Liver (tissue), 8 donors: ENCODE measurements at regions not wholly inside any gene's neighbourhood (a gene's known extent, or its start where the extent isn't known, plus 50 kb on each side); places are given as distances from the start of the nearest gene placed in this dataset.

ENCODE experiments used
- DNase-seq: peaks from one replicate; pipeline ENCODE4 v3.0.0-alpha.2; 2017; ENCODE audit warnings: low spot score
- H3K27ac ChIP-seq, 2 donors: one replicate each; pipeline ENCODE4 v1.7.0; 2013; ENCODE audit warnings: inconsistent platforms in 2 of 2, low read length in 2 of 2, control low read depth in 1 of 2, low read depth in 1 of 2, mild to moderate bottlenecking in 1 of 2
- H3K27me3 ChIP-seq, 4 donors: one replicate each; pipeline versions ENCODE4 v1.6.1 to v1.7.0; 2013; ENCODE audit warnings: low read length in 3 of 4, inconsistent platforms in 1 of 4, mild to moderate bottlenecking in 1 of 4, moderate library complexity in 1 of 4; ENCODE audit not compliant: control insufficient read depth in 4 of 4, insufficient read depth in 4 of 4
- H3K36me3 ChIP-seq, 4 donors: one replicate each; pipeline versions ENCODE4 v1.6.1 to v1.7.0; 2013; ENCODE audit warnings: low read length in 3 of 4, mild to moderate bottlenecking in 3 of 4, low read depth in 1 of 4, moderate library complexity in 1 of 4; ENCODE audit not compliant: control insufficient read depth in 4 of 4, insufficient read depth in 3 of 4
- H3K4me1 ChIP-seq, 4 donors: one replicate each; pipeline versions ENCODE4 v1.6.1 to v1.7.0; 2013; ENCODE audit warnings: low read length in 3 of 4, mild to moderate bottlenecking in 3 of 4, moderate library complexity in 1 of 4; ENCODE audit not compliant: control insufficient read depth in 4 of 4, insufficient read depth in 4 of 4
- H3K4me3 ChIP-seq, 3 donors: one replicate each; pipeline versions ENCODE4 v1.6.1 to v1.7.0; 2013; ENCODE audit warnings: low read length in 3 of 3, control low read depth in 1 of 3, low read depth in 1 of 3, mild to moderate bottlenecking in 1 of 3
- H3K9ac ChIP-seq, 2 donors: one replicate each; pipeline ENCODE4 v1.7.0; 2013; ENCODE audit warnings: low read length in 2 of 2, mild to moderate bottlenecking in 2 of 2, moderate library complexity in 2 of 2, control low read depth in 1 of 2, low read depth in 1 of 2
- H3K9me3 ChIP-seq, 4 donors: one replicate each; pipeline versions ENCODE4 v1.6.1 to v1.7.0; 2013; ENCODE audit warnings: low read length in 3 of 4; ENCODE audit not compliant: control insufficient read depth in 4 of 4
- ATF3 ChIP-seq: IDR thresholded peaks from 2 replicates; pipeline ENCODE4 v1.6.1; 2016; ENCODE audit warnings: antibody characterized with exemption
- CTCF ChIP-seq: fragments of 150-350 bp; IDR thresholded peaks from 2 replicates; pipeline ENCODE4 v1.5.1; 2017; ENCODE audit warnings: improper control_type of control experiment, low read depth, low read length; ENCODE audit not compliant: missing input control
- EGR1 ChIP-seq, 2 donors: IDR thresholded peaks; 2 replicates each; pipeline ENCODE4 v1.6.1; 2016 to 2018; ENCODE audit warnings: antibody characterized with exemption in 2 of 2, low read depth in 2 of 2
- FOXA2 ChIP-seq: IDR thresholded peaks from 2 replicates; pipeline ENCODE4 v1.6.1; 2016; ENCODE audit warnings: antibody characterized with exemption
- GABPA ChIP-seq, 2 donors: IDR thresholded peaks in 1 of 2; conservative IDR thresholded peaks in 1 of 2; 2 replicates each; pipeline ENCODE4 v1.6.1; 2016; ENCODE audit warnings: antibody characterized with exemption in 2 of 2, mild to moderate bottlenecking in 1 of 2, moderate library complexity in 1 of 2
- HNF4A ChIP-seq, 2 donors: conservative IDR thresholded peaks; 2 replicates each; pipeline ENCODE4 v1.6.1; 2016; ENCODE audit warnings: antibody characterized with exemption in 2 of 2, mild to moderate bottlenecking in 2 of 2
- HNF4G ChIP-seq: IDR thresholded peaks from 2 replicates; pipeline ENCODE4 v1.6.1; 2016; ENCODE audit warnings: antibody characterized with exemption
- JUND ChIP-seq, 2 donors: IDR thresholded peaks; 2 replicates each; pipeline ENCODE4 v1.6.1; 2016; ENCODE audit warnings: antibody characterized with exemption in 2 of 2
- MAX ChIP-seq: IDR thresholded peaks from 2 replicates; pipeline ENCODE4 v1.6.1; 2016; ENCODE audit warnings: antibody characterized with exemption
- NR2F2 ChIP-seq: IDR thresholded peaks from 2 replicates; pipeline ENCODE4 v1.6.1; 2016; ENCODE audit warnings: antibody characterized with exemption
- RAD21 ChIP-seq, 2 donors: IDR thresholded peaks; 2 replicates each; pipeline ENCODE4 v1.6.1; 2016; ENCODE audit warnings: antibody characterized with exemption in 2 of 2, mild to moderate bottlenecking in 2 of 2
- REST ChIP-seq: IDR thresholded peaks from 2 replicates; pipeline ENCODE4 v1.6.1; 2016; ENCODE audit warnings: antibody characterized with exemption, mild to moderate bottlenecking
- RXRA ChIP-seq, 2 donors: IDR thresholded peaks; 2 replicates each; pipeline ENCODE4 v1.6.1; 2017 to 2018; ENCODE audit warnings: antibody characterized with exemption in 2 of 2, mild to moderate bottlenecking in 1 of 2
- SP1 ChIP-seq: IDR thresholded peaks from 2 replicates; pipeline ENCODE4 v1.6.1; 2018; ENCODE audit warnings: antibody characterized with exemption, mild to moderate bottlenecking
- TAF1 ChIP-seq: conservative IDR thresholded peaks from 2 replicates; pipeline ENCODE4 v1.6.1; 2016; ENCODE audit warnings: antibody characterized with exemption, mild to moderate bottlenecking
- YY1 ChIP-seq: IDR thresholded peaks from 2 replicates; pipeline ENCODE4 v1.6.1; 2016; ENCODE audit warnings: antibody characterized with exemption, mild to moderate bottlenecking
- ZBTB33 ChIP-seq: IDR thresholded peaks from 2 replicates; pipeline ENCODE4 v1.6.1; 2016; ENCODE audit warnings: antibody characterized with exemption
- WGBS: extraction: QIAGEN DNeasy Blood & Tissue Kit; methylation state at CpG from one replicate; pipeline ENCODE4 v1.1.7; 2013; 5-methylcytosine and 5-hydroxymethylcytosine counted together
- donor health status: healthy.
- donor health status: healthy.
- donor health status: healthy.
- donor health status: healthy.
- donor health status: healthy.

- H3K9me3 ChIP-seq: no peaks in the 10 kb centered on the region
- WGBS: 74% methylated on average over 3 of the region's 3 CpGs
- H3K36me3 ChIP-seq: no peaks in the 10 kb centered on the region
- H3K4me1 ChIP-seq: peaks cover 0 to 5% (median 0%) of the 10 kb centered on the region in 4 donors
- H3K9ac ChIP-seq: no peak overlapping the region
- H3K4me3 ChIP-seq: no peak overlapping the region
- no peak for DNase-seq
- no peak for TF ChIP-seq RAD21 (IDR thresholded peaks at IDR 0.05)
- no peak for TF ChIP-seq MAX
- no peak for TF ChIP-seq GABPA (IDR thresholded peaks at IDR 0.05 in 1 of 2, conservative IDR thresholded peaks at IDR 0.05 in 1 of 2)
- TF ChIP-seq ATF3: no peak
- no peak for TF ChIP-seq ZBTB33
- TF ChIP-seq SP1: no peak
- TF ChIP-seq YY1: no peak
- no peak for TF ChIP-seq NR2F2
- no peak for TF ChIP-seq RXRA (IDR thresholded peaks at IDR 0.05)
- no peak for TF ChIP-seq EGR1 (IDR thresholded peaks at IDR 0.05; ENCODE audit: low read depth in 2 of 2)
- no peak for TF ChIP-seq HNF4A (conservative IDR thresholded peaks at IDR 0.05)
- TF ChIP-seq CTCF: no peak
- TF ChIP-seq HNF4G: no peak
- no peak for TF ChIP-seq TAF1
- TF ChIP-seq FOXA2: no peak
- no peak for TF ChIP-seq REST
- no peak for TF ChIP-seq JUND (IDR thresholded peaks at IDR 0.05)
- H3K27me3 ChIP-seq: no peaks in the 10 kb centered on the region
- H3K27ac ChIP-seq: no peak overlapping the region
Observed at GRCh38 chr3:64801856-64802255, 114.1 kb upstream of the ADAMTS9 start.

- H3K36me3 ChIP-seq: no peaks in the 10 kb centered on the region
- 78% methylated on average over 8 of the region's 8 CpGs for WGBS
- no peaks in the 10 kb centered on the region for H3K9me3 ChIP-seq
- no peak for TF ChIP-seq EGR1 (IDR thresholded peaks at IDR 0.05; ENCODE audit: low read depth in 2 of 2)
- TF ChIP-seq TAF1: no peak
- no peak for TF ChIP-seq GABPA (IDR thresholded peaks at IDR 0.05 in 1 of 2, conservative IDR thresholded peaks at IDR 0.05 in 1 of 2)
- no peak for TF ChIP-seq YY1
- TF ChIP-seq RXRA (IDR thresholded peaks at IDR 0.05): no peak
- no peak for TF ChIP-seq RAD21 (IDR thresholded peaks at IDR 0.05)
- no peak for TF ChIP-seq SP1
- TF ChIP-seq MAX: no peak
- TF ChIP-seq ZBTB33: no peak
- no peak for TF ChIP-seq CTCF
- TF ChIP-seq HNF4G: no peak
- no peak overlapping the region for H3K4me3 ChIP-seq
- no peaks in the 10 kb centered on the region for H3K27me3 ChIP-seq
- no peak overlapping the region for H3K9ac ChIP-seq
- H3K4me1 ChIP-seq: no peaks in the 10 kb centered on the region
- no peak for DNase-seq
- H3K27ac ChIP-seq: no peak overlapping the region
Observed at GRCh38 chr3:64799606-64800005, 111.8 kb upstream of the ADAMTS9 start.
